Keratinocyte (primary cell): ENCODE measurements at regions not wholly inside any gene's neighbourhood (a gene's known extent, or its start where the extent isn't known, plus 50 kb on each side); places are given as distances from the start of the nearest gene placed in this dataset.

Experiments used
- DNase-seq: peaks from one replicate; pipeline ENCODE4 v3.0.0-alpha.2; 2011; ENCODE audit warnings: low read depth, missing footprints, low spot score
- FAIRE-seq: peaks from 2 replicates; lab custom pipeline; 2011; peaks lifted over from hg19 to GRCh38; lab: Jason Lieb, UNC
- H2AFZ ChIP-seq: 2 replicates; pipeline ENCODE4 v1.6.0; 2012; ENCODE audit warnings: low read length, control low read depth, inconsistent platforms; ENCODE audit not compliant: control insufficient read depth
- H3K27ac ChIP-seq: 2 replicates; pipeline ENCODE4 v1.5.1; 2011; ENCODE audit warnings: low read length; ENCODE audit not compliant: control insufficient read depth, insufficient read depth
- H3K27me3 ChIP-seq: 3 replicates; pipeline ENCODE4 v1.6.0; 2011; ENCODE audit warnings: low read length; ENCODE audit not compliant: control insufficient read depth, insufficient read depth; ENCODE audit errors: extremely low read depth
- H3K36me3 ChIP-seq, 2 experiments: 2 replicates in 1 of 2; 3 replicates in 1 of 2; pipeline ENCODE4 v1.5.1; 2011; ENCODE audit warnings: low read length in 2 of 2, mild to moderate bottlenecking in 1 of 2; ENCODE audit not compliant: control insufficient read depth in 2 of 2, insufficient read depth in 2 of 2; ENCODE audit errors: extremely low read depth in 1 of 2
- H3K4me1 ChIP-seq: 3 replicates; pipeline ENCODE4 v1.5.1; 2011; ENCODE audit warnings: low read length; ENCODE audit not compliant: control insufficient read depth, insufficient read depth; ENCODE audit errors: extremely low read depth
- H3K4me2 ChIP-seq: 3 replicates; pipeline ENCODE4 v1.6.0; 2011; ENCODE audit warnings: low read depth, low read length; ENCODE audit not compliant: control insufficient read depth, insufficient read depth; ENCODE audit errors: extremely low read depth
- H3K4me3 ChIP-seq, 3 experiments: fragments of 200-600 bp in 1 of 3; sonication (generic) in 1 of 3; 2 replicates in 2 of 3; 3 replicates in 1 of 3; pipeline ENCODE4 v1.5.1; 2011 to 2016; ENCODE audit warnings: low read length in 3 of 3, mild to moderate bottlenecking in 3 of 3, control low read depth in 2 of 3, inconsistent platforms in 1 of 3, low read depth in 1 of 3, mixed read lengths in 1 of 3, mixed run types in 1 of 3, moderate library complexity in 1 of 3; ENCODE audit not compliant: control insufficient read depth in 2 of 3, insufficient read depth in 2 of 3; ENCODE audit errors: extremely low read depth in 1 of 3
- H3K79me2 ChIP-seq: 2 replicates; pipeline ENCODE4 v1.6.0; 2012; ENCODE audit warnings: low read length; ENCODE audit not compliant: control insufficient read depth, insufficient read depth
- H3K9ac ChIP-seq: 3 replicates; pipeline ENCODE4 v1.6.0; 2011; ENCODE audit warnings: low read length; ENCODE audit not compliant: control insufficient read depth, insufficient read depth; ENCODE audit errors: extremely low read depth
- H3K9me1 ChIP-seq: 3 replicates; pipeline ENCODE4 v1.6.0; 2011; ENCODE audit warnings: low read length; ENCODE audit not compliant: control insufficient read depth, insufficient read depth; ENCODE audit errors: extremely low read depth
- H3K9me3 ChIP-seq: 2 replicates; pipeline ENCODE4 v1.5.1; 2012; ENCODE audit warnings: low read depth, low read length; ENCODE audit not compliant: control insufficient read depth
- H4K20me1 ChIP-seq: 3 replicates; pipeline ENCODE4 v1.6.0; 2011; ENCODE audit warnings: low read length; ENCODE audit not compliant: control insufficient read depth, insufficient read depth; ENCODE audit errors: extremely low read depth
- CTCF ChIP-seq, 3 experiments: IDR thresholded peaks in 1 of 3; conservative IDR thresholded peaks in 1 of 3; optimal IDR thresholded peaks in 1 of 3; 2 replicates in 2 of 3; 3 replicates in 1 of 3; pipeline versions ENCODE3 to v1.5.1; 2011; ENCODE audit warnings: low read length in 3 of 3, mild to moderate bottlenecking in 3 of 3, moderate library complexity in 2 of 3, control low read depth in 1 of 3, inconsistent platforms in 1 of 3; ENCODE audit not compliant: insufficient read depth in 2 of 3; ENCODE audit errors: extremely low read depth in 1 of 3
- EZH2 ChIP-seq: IDR thresholded peaks from one replicate; pipeline ENCODE4 v1.6.1; 2012; ENCODE audit warnings: inconsistent platforms, mild to moderate bottlenecking, low read length, moderate library complexity
- dilution Hi-C: fragments of 300-500 bp; cut with MboI; formaldehyde crosslinking; loops from one replicate; pipeline ENCODE4 v1.7.0; 2020; ENCODE audit warnings: low sequenced_read_pairs; ENCODE audit not compliant: extremely low pct_ligation_motif_present

GRCh38 chr16:77093309-77093708 is 97.7 kb upstream of the MON1B start:
- Histone ChIP-seq H3K4me1 (no peaks in the 10 kb centered on the region), H3K36me3 (no peaks in the 10 kb centered on the region), H3K4me2 (no peak overlapping the region), H3K79me2 (no peaks in the 10 kb centered on the region), H3K4me3 (no peak overlapping the region), H3K9me1 (no peaks in the 10 kb centered on the region), H2AFZ (no peak overlapping the region), H4K20me1 (no peaks in the 10 kb centered on the region), H3K27me3 (no peaks in the 10 kb centered on the region), H3K27ac (no peak overlapping the region), H3K9ac (no peak overlapping the region), H3K9me3 (no peaks in the 10 kb centered on the region)
- DNase-seq (no peak), FAIRE-seq (no peak)
- dilution Hi-C loops = no loop called here
- TF ChIP-seq CTCF (optimal IDR thresholded peaks at IDR 0.05 in 1 of 3, IDR thresholded peaks at IDR 0.05 in 1 of 3, conservative IDR thresholded peaks at IDR 0.05 in 1 of 3; ENCODE audit: extremely low read depth in 1 of 3, insufficient read depth in 2 of 3, low read length in 3 of 3) (no peak), EZH2 (no peak)

GRCh38 chr16:77093999-77094398 is 97.0 kb upstream of the MON1B start:
- no peak overlapping the region for H2AFZ ChIP-seq
- no peaks in the 10 kb centered on the region for H3K36me3 ChIP-seq
- dilution Hi-C loops = no loop called here
- no peaks in the 10 kb centered on the region for H3K9me3 ChIP-seq
- H3K9ac ChIP-seq = no peak overlapping the region
- DNase-seq (no peak), FAIRE-seq (no peak)
- H3K4me3 ChIP-seq = no peak overlapping the region
- H3K79me2 ChIP-seq = no peaks in the 10 kb centered on the region
- no peaks in the 10 kb centered on the region for H4K20me1 ChIP-seq
- H3K9me1 ChIP-seq = no peaks in the 10 kb centered on the region
- H3K4me2 ChIP-seq = no peak overlapping the region
- H3K27me3 ChIP-seq = no peaks in the 10 kb centered on the region
- TF ChIP-seq CTCF (optimal IDR thresholded peaks at IDR 0.05 in 1 of 3, IDR thresholded peaks at IDR 0.05 in 1 of 3, conservative IDR thresholded peaks at IDR 0.05 in 1 of 3; ENCODE audit: extremely low read depth in 1 of 3, insufficient read depth in 2 of 3, low read length in 3 of 3) = no peak
- no peak for TF ChIP-seq EZH2
- no peaks in the 10 kb centered on the region for H3K4me1 ChIP-seq
- H3K27ac ChIP-seq = no peak overlapping the region
